ENCODE measurements at regions not wholly inside any gene's neighbourhood (a gene's known extent, or its start where the extent isn't known, plus 50 kb on each side); places are given as distances from the start of the nearest gene placed in this dataset.

DNA sequence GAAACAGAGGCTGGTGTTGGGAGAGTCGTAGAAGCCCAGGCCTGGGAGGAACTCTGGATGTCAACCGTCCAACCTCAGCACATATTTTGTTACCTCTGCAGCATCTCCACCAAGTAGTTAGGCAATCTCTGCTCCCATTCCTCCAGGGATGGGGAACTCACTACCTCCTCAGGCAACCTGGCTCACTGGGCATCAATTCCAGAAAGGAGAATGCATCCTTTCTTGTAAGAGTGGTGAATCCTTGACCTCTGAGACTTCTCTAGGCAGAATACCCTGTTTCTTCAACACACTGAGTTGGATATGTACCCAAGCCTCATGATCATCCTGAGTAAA lies 136.7 kb upstream of the ZMIZ1 start:
- no peak for DNase-seq (ENCODE audit: low spot score)
- Mint-ChIP-seq H3K27me3 (ENCODE audit: unreplicated experiment) (peaks cover 3% of the 10 kb centered on the region), H3K27ac (ENCODE audit: unreplicated experiment) (no peak overlapping the region), H3K4me3 (ENCODE audit: unreplicated experiment) (no peak overlapping the region), H3K9me3 (ENCODE audit: unreplicated experiment) (no peaks in the 10 kb centered on the region), H3K4me1 (ENCODE audit: unreplicated experiment) (peaks cover 4% of the 10 kb centered on the region), H3K36me3 (ENCODE audit: low read depth, unreplicated experiment) (no peaks in the 10 kb centered on the region)
- TF ChIP-seq, protein P1, sequence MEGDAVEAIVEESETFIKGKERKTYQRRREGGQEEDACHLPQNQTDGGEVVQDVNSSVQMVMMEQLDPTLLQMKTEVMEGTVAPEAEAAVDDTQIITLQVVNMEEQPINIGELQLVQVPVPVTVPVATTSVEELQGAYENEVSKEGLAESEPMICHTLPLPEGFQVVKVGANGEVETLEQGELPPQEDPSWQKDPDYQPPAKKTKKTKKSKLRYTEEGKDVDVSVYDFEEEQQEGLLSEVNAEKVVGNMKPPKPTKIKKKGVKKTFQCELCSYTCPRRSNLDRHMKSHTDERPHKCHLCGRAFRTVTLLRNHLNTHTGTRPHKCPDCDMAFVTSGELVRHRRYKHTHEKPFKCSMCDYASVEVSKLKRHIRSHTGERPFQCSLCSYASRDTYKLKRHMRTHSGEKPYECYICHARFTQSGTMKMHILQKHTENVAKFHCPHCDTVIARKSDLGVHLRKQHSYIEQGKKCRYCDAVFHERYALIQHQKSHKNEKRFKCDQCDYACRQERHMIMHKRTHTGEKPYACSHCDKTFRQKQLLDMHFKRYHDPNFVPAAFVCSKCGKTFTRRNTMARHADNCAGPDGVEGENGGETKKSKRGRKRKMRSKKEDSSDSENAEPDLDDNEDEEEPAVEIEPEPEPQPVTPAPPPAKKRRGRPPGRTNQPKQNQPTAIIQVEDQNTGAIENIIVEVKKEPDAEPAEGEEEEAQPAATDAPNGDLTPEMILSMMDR (IDR thresholded peaks at IDR 0.05; ENCODE audit: unreplicated experiment): no peak

DNA sequence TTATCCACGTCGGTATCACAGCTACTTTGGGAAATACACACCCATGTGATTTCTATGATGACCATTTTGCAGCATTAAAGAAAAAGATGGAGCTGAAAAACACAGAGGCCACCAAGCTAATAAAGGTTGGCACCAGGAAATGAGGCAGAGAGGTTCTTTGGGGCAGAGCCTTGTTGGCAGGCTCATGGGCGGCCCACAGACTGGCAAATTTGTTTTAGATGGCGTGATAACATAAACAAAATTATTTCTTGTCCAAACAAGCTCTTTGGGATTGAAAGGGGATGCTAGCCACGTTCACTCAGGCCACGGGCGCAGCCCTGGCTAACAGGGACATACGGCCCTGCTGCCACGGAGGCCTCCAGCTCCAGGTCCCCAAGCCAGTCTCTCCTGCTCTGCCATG lies 135.9 kb upstream of the ZMIZ1 start:
- no peak overlapping the region for H3K4me3 Mint-ChIP-seq (ENCODE audit: unreplicated experiment)
- H3K36me3 Mint-ChIP-seq (ENCODE audit: low read depth, unreplicated experiment): no peaks in the 10 kb centered on the region
- peaks cover 3% of the 10 kb centered on the region for H3K4me1 Mint-ChIP-seq (ENCODE audit: unreplicated experiment)
- no peak for DNase-seq (ENCODE audit: low spot score)
- H3K27me3 Mint-ChIP-seq (ENCODE audit: unreplicated experiment): peaks cover 3% of the 10 kb centered on the region
- TF ChIP-seq, protein P1 (IDR thresholded peaks at IDR 0.05; ENCODE audit: unreplicated experiment): no peak
- no peaks in the 10 kb centered on the region for H3K9me3 Mint-ChIP-seq (ENCODE audit: unreplicated experiment)
- no peak overlapping the region for H3K27ac Mint-ChIP-seq (ENCODE audit: unreplicated experiment)

DNA sequence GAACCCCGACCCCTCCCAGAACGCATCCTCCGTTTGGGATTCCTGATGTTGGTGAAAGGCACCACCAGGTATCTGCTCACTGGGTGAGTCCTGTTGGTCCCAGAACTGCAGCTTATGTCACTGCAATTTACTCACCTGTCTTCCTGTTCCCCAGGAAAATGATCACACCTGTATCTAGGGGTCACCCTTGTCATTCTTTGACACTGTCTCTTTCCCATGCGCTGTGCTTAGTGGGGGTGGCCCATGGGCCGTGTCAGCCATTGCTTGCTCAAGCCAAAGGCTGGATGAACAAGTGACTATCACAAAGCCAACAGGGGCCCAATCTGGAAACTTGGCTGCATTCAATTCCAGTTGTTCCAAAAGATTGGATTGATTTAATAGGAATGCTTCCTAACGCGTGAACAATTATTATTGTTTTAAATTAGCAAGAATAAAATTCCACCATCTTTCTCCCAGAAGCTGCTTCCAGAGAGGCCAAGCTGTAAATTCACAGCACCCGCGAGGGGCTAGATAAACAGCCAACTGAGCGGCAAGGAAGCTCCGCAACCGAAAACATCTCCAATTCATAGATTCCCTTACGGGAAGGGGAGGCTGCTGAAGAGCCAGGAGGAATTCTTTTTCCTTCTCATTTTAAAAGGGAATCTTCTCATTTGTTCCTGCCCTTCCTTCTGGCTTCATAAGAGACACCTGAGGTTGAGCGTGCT lies 134.8 kb upstream of the ZMIZ1 start:
- no peaks in the 10 kb centered on the region for H3K36me3 Mint-ChIP-seq (ENCODE audit: low read depth, unreplicated experiment)
- no peak for DNase-seq (ENCODE audit: low spot score)
- no peak overlapping the region for H3K27ac Mint-ChIP-seq (ENCODE audit: unreplicated experiment)
- TF ChIP-seq, protein P1 (IDR thresholded peaks at IDR 0.05; ENCODE audit: unreplicated experiment): no peak
- no peak overlapping the region for H3K4me3 Mint-ChIP-seq (ENCODE audit: unreplicated experiment)
- H3K9me3 Mint-ChIP-seq (ENCODE audit: unreplicated experiment): no peaks in the 10 kb centered on the region
- H3K4me1 Mint-ChIP-seq (ENCODE audit: unreplicated experiment): peaks cover 3% of the 10 kb centered on the region
- peaks cover 6% of the 10 kb centered on the region for H3K27me3 Mint-ChIP-seq (ENCODE audit: unreplicated experiment)

DNA sequence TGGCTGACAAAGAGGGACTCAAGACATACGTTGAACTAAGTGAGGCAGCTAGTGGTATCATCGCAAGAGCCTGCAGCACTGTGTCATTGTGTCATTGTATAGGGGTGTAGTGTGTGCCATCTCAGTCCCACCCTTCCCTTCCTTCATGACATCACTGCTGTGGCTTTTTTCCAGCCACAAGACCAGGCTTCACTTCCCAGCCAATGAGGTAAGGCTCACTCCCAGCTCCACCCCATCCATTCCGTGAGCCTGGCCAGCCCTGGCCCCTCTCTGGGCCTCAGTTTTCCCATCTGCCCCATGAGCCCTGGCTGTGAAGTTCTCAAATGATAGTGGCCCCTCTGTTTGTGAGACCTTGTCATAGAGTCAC lies 134.3 kb upstream of the ZMIZ1 start:
- Mint-ChIP-seq H3K27me3 (ENCODE audit: unreplicated experiment) (peaks cover 6% of the 10 kb centered on the region), H3K36me3 (ENCODE audit: low read depth, unreplicated experiment) (no peaks in the 10 kb centered on the region), H3K9me3 (ENCODE audit: unreplicated experiment) (no peaks in the 10 kb centered on the region), H3K27ac (ENCODE audit: unreplicated experiment) (no peak overlapping the region), H3K4me3 (ENCODE audit: unreplicated experiment) (no peak overlapping the region), H3K4me1 (ENCODE audit: unreplicated experiment) (peaks cover 3% of the 10 kb centered on the region)
- no peak for DNase-seq (ENCODE audit: low spot score)
- TF ChIP-seq, protein P1 (IDR thresholded peaks at IDR 0.05; ENCODE audit: unreplicated experiment): no peak

DNA sequence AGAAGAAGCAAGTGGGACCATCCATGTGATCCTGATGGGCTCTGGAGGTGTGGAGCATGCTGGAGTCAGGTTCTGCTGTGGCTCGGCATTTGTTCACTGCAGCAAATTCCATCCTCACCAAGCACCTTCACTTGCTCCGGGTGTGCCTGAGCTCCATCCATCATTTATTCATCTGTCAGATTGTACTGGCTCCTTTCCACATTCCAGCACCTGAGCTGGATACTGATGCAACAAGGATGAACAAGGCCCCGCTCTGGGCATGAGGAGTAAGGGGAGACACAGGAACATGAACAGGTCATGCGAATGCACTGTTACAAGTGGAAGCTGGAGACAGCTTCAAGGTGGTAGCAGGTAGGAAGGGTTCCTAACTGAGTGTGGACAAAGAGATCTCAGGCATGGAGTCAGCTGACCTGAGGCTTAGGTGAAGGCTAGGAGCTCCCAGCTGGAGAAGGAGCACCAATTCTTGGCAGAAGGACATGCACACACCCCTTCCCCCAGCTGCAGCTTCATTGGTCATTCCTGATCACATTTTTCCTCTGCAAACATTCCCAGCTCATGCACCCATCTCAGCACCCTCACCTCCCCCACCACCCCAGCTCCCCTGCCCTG lies 133.7 kb upstream of the ZMIZ1 start:
- no peak for DNase-seq (ENCODE audit: low spot score)
- no peaks in the 10 kb centered on the region for H3K36me3 Mint-ChIP-seq (ENCODE audit: low read depth, unreplicated experiment)
- H3K27me3 Mint-ChIP-seq (ENCODE audit: unreplicated experiment): peaks cover 6% of the 10 kb centered on the region
- H3K9me3 Mint-ChIP-seq (ENCODE audit: unreplicated experiment): no peaks in the 10 kb centered on the region
- TF ChIP-seq, protein P1 (IDR thresholded peaks at IDR 0.05; ENCODE audit: unreplicated experiment): no peak
- peaks cover 3% of the 10 kb centered on the region for H3K4me1 Mint-ChIP-seq (ENCODE audit: unreplicated experiment)
- H3K27ac Mint-ChIP-seq (ENCODE audit: unreplicated experiment): no peak overlapping the region
- no peak overlapping the region for H3K4me3 Mint-ChIP-seq (ENCODE audit: unreplicated experiment)
